K562 (cell line): ENCODE measurements at regions not wholly inside any gene's neighbourhood (a gene's known extent, or its start where the extent isn't known, plus 50 kb on each side); places are given as distances from the start of the nearest gene placed in this dataset.

ENCODE experiments used
- ATAC-seq: fragments of 200-7000 bp; cut with Tn5 transposase; 3 replicates; pipeline ENCODE4 v1.9.1; 2020; ENCODE audit warnings: moderate library complexity
- BruUV-seq: library from RNA; stranded (reverse); fragments of 400-500 nt; replicated peaks from 2 replicates; lab custom pipeline; 2021; lab: Mats Ljungman, UMichigan
- CTCF ChIA-PET: fragments of 300-600 bp; formaldehyde crosslinking; extraction: SDS; loops from one replicate; lab custom pipeline; 2021; ENCODE audit warnings: low intra/inter-chr PET ratio; lab: Yijun Ruan, JAX
- POLR2A ChIA-PET: fragments of 300-600, 350-650 bp; sonication (Branson Sonifier 250); formaldehyde crosslinking; extraction: SDS; loops from one replicate; lab custom pipeline; 2021; ENCODE audit warnings: antibody characterized with exemption, inconsistent platforms; lab: Yijun Ruan, JAX
- DNase-seq, 4 experiments: peaks; one replicate each; pipeline versions ENCODE4 v3.0.0 to v3.0.0-alpha.2; 2011 to 2018; ENCODE audit warnings: low spot score in 3 of 4, mixed read lengths in 3 of 4; ENCODE audit errors: extremely low read depth in 1 of 4
- FAIRE-seq: peaks from 2 replicates; lab custom pipeline; 2011; peaks lifted over from hg19 to GRCh38; lab: Jason Lieb, UNC
- H2AFZ ChIP-seq: 2 replicates; pipeline ENCODE4 v1.6.0; 2011; ENCODE audit warnings: low read depth, low read length, control low read depth, inconsistent platforms
- H3K27ac ChIP-seq: fragments of 200-600 bp; 3 replicates; pipeline ENCODE4 v1.8.0; 2011; ENCODE audit warnings: low read depth, mild to moderate bottlenecking, control low read depth, inconsistent platforms, low read length, moderate library complexity, mixed read lengths; ENCODE audit errors: extremely low read depth
- H3K27me3 ChIP-seq, 2 experiments: fragments of 300-600 bp in 1 of 2; 2 replicates in 1 of 2; 3 replicates in 1 of 2; pipeline versions ENCODE4 v1.6.0 to v1.8.0; 2011; ENCODE audit warnings: inconsistent platforms in 2 of 2, low read length in 2 of 2, mild to moderate bottlenecking in 1 of 2, mixed read lengths in 1 of 2, moderate library complexity in 1 of 2; ENCODE audit not compliant: control insufficient read depth in 2 of 2, insufficient read depth in 2 of 2
- H3K36me3 ChIP-seq: fragments of 300-600 bp; 3 replicates; pipeline ENCODE4 v1.8.0; 2011; ENCODE audit warnings: mild to moderate bottlenecking, low read length, inconsistent platforms; ENCODE audit not compliant: control insufficient read depth, insufficient read depth
- H3K4me1 ChIP-seq, 2 experiments: fragments of 200-600 bp in 1 of 2; replicated peaks in 1 of 2; 2 replicates in 1 of 2; 3 replicates in 1 of 2; pipeline versions ENCODE4 v1.5.1 to v1.8.0; 2011; ENCODE audit warnings: inconsistent platforms in 2 of 2, low read length in 2 of 2, mild to moderate bottlenecking in 1 of 2, mixed read lengths in 1 of 2, moderate library complexity in 1 of 2; ENCODE audit not compliant: control insufficient read depth in 2 of 2, insufficient read depth in 2 of 2
- H3K4me2 ChIP-seq: 2 replicates; pipeline ENCODE4 v1.6.1; 2011; ENCODE audit warnings: low read length, control low read depth, inconsistent platforms, mixed read lengths; ENCODE audit not compliant: insufficient read depth
- H3K4me3 ChIP-seq: fragments of 200-600 bp; sonication (generic), shearing (Covaris generic); 2 replicates; pipeline ENCODE4 v1.5.1; 2016; ENCODE audit warnings: control low read depth, inconsistent platforms
- H3K79me2 ChIP-seq: fragments of 200-600 bp; 3 replicates; pipeline ENCODE4 v1.8.0; 2011; ENCODE audit warnings: low read length, inconsistent platforms; ENCODE audit not compliant: control insufficient read depth, insufficient read depth
- H3K9ac ChIP-seq, 2 experiments: 2 replicates each; pipeline versions ENCODE4 v1.6.0 to v1.6.1; 2011; ENCODE audit warnings: low read depth in 2 of 2, low read length in 2 of 2, control low read depth in 1 of 2, inconsistent platforms in 1 of 2, mild to moderate bottlenecking in 1 of 2, mixed read lengths in 1 of 2; ENCODE audit not compliant: insufficient read depth in 1 of 2
- H3K9me1 ChIP-seq: one replicate; pipeline ENCODE4 v1.6.0; 2011; ENCODE audit warnings: inconsistent platforms, mild to moderate bottlenecking, low read length, moderate library complexity; ENCODE audit not compliant: control insufficient read depth, insufficient read depth
- H3K9me3 ChIP-seq: replicated peaks from 2 replicates; pipeline ENCODE4 v1.5.1; 2011; ENCODE audit warnings: low read depth, low read length, inconsistent platforms; ENCODE audit not compliant: control insufficient read depth, insufficient read depth
- H4K20me1 ChIP-seq: replicated peaks from 2 replicates; pipeline ENCODE4 v1.6.1; 2011; ENCODE audit warnings: low read length, inconsistent platforms, mixed read lengths; ENCODE audit not compliant: control insufficient read depth, insufficient read depth
- BHLHE40 ChIP-seq: IDR thresholded peaks from 2 replicates; pipeline ENCODE4 v1.6.1; 2011; ENCODE audit warnings: low read length, improper control_type of control experiment
- DIDO1 ChIP-seq: fragments of 450-650 bp; IDR thresholded peaks from 2 replicates; pipeline ENCODE4 v1.6.1; 2016; ENCODE audit warnings: low read depth, missing biosample characterization, missing genetic modification characterization
- DMBX1 ChIP-seq: fragments of 250-450 bp; sonication (Bioruptor Pico); IDR thresholded peaks from 2 replicates; pipeline ENCODE4 v1.8.0; 2022; ENCODE audit warnings: inconsistent platforms, mild to moderate bottlenecking, moderate library complexity, borderline replicate concordance
- RAD21 ChIP-seq, 2 experiments: fragments of 250-450 bp in 1 of 2; fragments of 450-650 bp in 1 of 2; sonication (Bioruptor Pico) in 1 of 2; formaldehyde crosslinking in 1 of 2; IDR thresholded peaks in 1 of 2; conservative IDR thresholded peaks in 1 of 2; 2 replicates each; pipeline versions ENCODE4 v1.4.0 to v1.8.0; 2020 to 2022; ENCODE audit warnings: mild to moderate bottlenecking in 2 of 2, moderate library complexity in 1 of 2
- RFX1 ChIP-seq: fragments of 450-650 bp; IDR thresholded peaks from 2 replicates; pipeline ENCODE4 v1.6.1; 2016; ENCODE audit warnings: mild to moderate bottlenecking, moderate library complexity
- TSC22D4 ChIP-seq: fragments of 450-650 bp; IDR thresholded peaks from 2 replicates; pipeline ENCODE4 v1.6.1; 2016; ENCODE audit warnings: missing genetic modification characterization, missing biosample characterization, control low read depth
- ZNF780A ChIP-seq: fragments of 250-450 bp; sonication (Bioruptor Pico); IDR thresholded peaks from 2 replicates; pipeline ENCODE4 v1.5.0; 2021; ENCODE audit warnings: mild to moderate bottlenecking
- WGBS: fragments of 100-300 bp; shearing (Covaris generic); methylation state at CpG from one replicate; pipeline ENCODE4 v1.1.6; 2016; ENCODE audit warnings: low coverage, mixed read lengths; ENCODE audit not compliant: insufficient coverage; ENCODE audit errors: missing lambda C conversion rate; 5-methylcytosine and 5-hydroxymethylcytosine counted together
- in situ Hi-C: fragments of 300-500 bp; cut with MboI; formaldehyde crosslinking; loops from 4 replicates; pipeline ENCODE4 v1.15.0; 2018; ENCODE audit warnings: inconsistent platforms, mixed read lengths
- intact Hi-C: fragments of 100-400 bp; cut with micrococcal nuclease; formaldehyde crosslinking; loops from 2 replicates; pipeline ENCODE4 v1.14.2; 2022
- TF ChIP-seq, protein P1 (sequence below): sonication (generic); formaldehyde crosslinking; IDR thresholded peaks from 2 replicates; pipeline ENCODE4 v1.8.1; 2023; ENCODE audit warnings: missing genetic modification reagents, mild to moderate bottlenecking, borderline replicate concordance
- TF ChIP-seq, protein P2 (sequence below): sonication (generic); formaldehyde crosslinking; IDR thresholded peaks from 2 replicates; pipeline ENCODE4 v1.8.1; 2022; ENCODE audit warnings: missing genetic modification reagents

DNA sequence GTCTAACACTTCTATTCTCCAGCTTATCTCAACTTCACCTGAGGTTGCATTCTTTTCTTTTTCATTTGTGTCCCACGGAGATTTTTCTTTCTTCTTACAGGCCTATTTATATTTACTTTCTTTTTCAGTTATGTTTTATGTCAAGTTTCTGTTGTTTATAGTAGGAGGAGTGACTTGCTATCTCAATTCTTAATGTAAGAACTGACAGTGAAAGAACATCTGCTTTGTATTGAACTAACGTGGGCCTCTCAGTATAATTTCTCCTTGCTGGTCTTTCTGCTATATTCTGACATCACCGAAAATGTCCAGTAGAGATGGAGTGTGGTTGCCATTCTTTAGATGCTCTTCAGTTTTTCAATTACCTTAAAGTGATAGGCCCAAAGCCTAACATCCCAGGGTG is 521.7 kb downstream of the EPM2A start:
- Histone ChIP-seq H3K9me1 (no peaks in the 10 kb centered on the region), H3K9me3 (no peaks in the 10 kb centered on the region), H3K4me3 (no peak overlapping the region), H3K27me3 (no peaks in the 10 kb centered on the region), H3K36me3 (no peaks in the 10 kb centered on the region), H2AFZ (no peak overlapping the region), H3K79me2 (no peaks in the 10 kb centered on the region), H4K20me1 (no peaks in the 10 kb centered on the region), H3K4me1 (no peaks in the 10 kb centered on the region), H3K27ac (no peak overlapping the region), H3K9ac (no peak overlapping the region), H3K4me2 (no peak overlapping the region)
- ChIA-PET POLR2A (interaction anchor here (0.8 kb wide), 1 partner anchor 418 kb away, joined by 3 read pairs; no protein-coding TSS in a partner anchor), CTCF (interaction anchor here (2.6 kb wide), 1 partner anchor 628 kb away, joined by 34 read pairs; no protein-coding TSS in a partner anchor)
- intact Hi-C loops (loop anchor here (1.0 to 5.0 kb wide), 3 partner anchors 421 to 1106 kb away; no protein-coding TSS in a partner anchor), in situ Hi-C loops (loop anchor here (10.0 to 25.0 kb wide), 2 partner anchors 629 to 1651 kb away; no protein-coding TSS in a partner anchor)
- no peak for ATAC-seq
- BruUV-seq = no TSS peak
- 0% methylated on average over 3 of the region's 3 CpGs for WGBS
- DNase-seq = no peak
- FAIRE-seq = no peak
- TF ChIP-seq ZNF780A (CRISPR knock-in tag) (no peak), RFX1 (no peak), DMBX1 (no peak), BHLHE40 (no peak), TSC22D4 (no peak), RAD21 (CRISPR knock-in tag; conservative IDR thresholded peaks at IDR 0.05 in 1 of 2, IDR thresholded peaks at IDR 0.05 in 1 of 2) (no peak), DIDO1 (tag) (no peak)
- TF ChIP-seq, protein P1, sequence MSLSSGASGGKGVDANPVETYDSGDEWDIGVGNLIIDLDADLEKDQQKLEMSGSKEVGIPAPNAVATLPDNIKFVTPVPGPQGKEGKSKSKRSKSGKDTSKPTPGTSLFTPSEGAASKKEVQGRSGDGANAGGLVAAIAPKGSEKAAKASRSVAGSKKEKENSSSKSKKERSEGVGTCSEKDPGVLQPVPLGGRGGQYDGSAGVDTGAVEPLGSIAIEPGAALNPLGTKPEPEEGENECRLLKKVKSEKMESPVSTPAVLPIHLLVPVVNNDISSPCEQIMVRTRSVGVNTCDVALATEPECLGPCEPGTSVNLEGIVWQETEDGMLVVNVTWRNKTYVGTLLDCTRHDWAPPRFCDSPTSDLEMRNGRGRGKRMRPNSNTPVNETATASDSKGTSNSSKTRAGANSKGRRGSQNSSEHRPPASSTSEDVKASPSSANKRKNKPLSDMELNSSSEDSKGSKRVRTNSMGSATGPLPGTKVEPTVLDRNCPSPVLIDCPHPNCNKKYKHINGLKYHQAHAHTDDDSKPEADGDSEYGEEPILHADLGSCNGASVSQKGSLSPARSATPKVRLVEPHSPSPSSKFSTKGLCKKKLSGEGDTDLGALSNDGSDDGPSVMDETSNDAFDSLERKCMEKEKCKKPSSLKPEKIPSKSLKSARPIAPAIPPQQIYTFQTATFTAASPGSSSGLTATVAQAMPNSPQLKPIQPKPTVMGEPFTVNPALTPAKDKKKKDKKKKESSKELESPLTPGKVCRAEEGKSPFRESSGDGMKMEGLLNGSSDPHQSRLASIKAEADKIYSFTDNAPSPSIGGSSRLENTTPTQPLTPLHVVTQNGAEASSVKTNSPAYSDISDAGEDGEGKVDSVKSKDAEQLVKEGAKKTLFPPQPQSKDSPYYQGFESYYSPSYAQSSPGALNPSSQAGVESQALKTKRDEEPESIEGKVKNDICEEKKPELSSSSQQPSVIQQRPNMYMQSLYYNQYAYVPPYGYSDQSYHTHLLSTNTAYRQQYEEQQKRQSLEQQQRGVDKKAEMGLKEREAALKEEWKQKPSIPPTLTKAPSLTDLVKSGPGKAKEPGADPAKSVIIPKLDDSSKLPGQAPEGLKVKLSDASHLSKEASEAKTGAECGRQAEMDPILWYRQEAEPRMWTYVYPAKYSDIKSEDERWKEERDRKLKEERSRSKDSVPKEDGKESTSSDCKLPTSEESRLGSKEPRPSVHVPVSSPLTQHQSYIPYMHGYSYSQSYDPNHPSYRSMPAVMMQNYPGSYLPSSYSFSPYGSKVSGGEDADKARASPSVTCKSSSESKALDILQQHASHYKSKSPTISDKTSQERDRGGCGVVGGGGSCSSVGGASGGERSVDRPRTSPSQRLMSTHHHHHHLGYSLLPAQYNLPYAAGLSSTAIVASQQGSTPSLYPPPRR (CRISPR knock-in tag) = no peak
- TF ChIP-seq, protein P2, sequence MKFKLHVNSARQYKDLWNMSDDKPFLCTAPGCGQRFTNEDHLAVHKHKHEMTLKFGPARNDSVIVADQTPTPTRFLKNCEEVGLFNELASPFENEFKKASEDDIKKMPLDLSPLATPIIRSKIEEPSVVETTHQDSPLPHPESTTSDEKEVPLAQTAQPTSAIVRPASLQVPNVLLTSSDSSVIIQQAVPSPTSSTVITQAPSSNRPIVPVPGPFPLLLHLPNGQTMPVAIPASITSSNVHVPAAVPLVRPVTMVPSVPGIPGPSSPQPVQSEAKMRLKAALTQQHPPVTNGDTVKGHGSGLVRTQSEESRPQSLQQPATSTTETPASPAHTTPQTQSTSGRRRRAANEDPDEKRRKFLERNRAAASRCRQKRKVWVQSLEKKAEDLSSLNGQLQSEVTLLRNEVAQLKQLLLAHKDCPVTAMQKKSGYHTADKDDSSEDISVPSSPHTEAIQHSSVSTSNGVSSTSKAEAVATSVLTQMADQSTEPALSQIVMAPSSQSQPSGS (CRISPR knock-in tag) = no peak
